HG03045 (cell line): ENCODE measurements at regions not wholly inside any gene's neighbourhood (a gene's known extent, or its start where the extent isn't known, plus 50 kb on each side); places are given as distances from the start of the nearest gene placed in this dataset.

Source experiments
- ATAC-seq: cut with Tn5 transposase; IDR thresholded peaks from one replicate; pipeline ENCODE4 v1.9.1; 2021; ENCODE audit warnings: mild to moderate bottlenecking, moderate library complexity; ENCODE audit not compliant: unreplicated experiment

DNA sequence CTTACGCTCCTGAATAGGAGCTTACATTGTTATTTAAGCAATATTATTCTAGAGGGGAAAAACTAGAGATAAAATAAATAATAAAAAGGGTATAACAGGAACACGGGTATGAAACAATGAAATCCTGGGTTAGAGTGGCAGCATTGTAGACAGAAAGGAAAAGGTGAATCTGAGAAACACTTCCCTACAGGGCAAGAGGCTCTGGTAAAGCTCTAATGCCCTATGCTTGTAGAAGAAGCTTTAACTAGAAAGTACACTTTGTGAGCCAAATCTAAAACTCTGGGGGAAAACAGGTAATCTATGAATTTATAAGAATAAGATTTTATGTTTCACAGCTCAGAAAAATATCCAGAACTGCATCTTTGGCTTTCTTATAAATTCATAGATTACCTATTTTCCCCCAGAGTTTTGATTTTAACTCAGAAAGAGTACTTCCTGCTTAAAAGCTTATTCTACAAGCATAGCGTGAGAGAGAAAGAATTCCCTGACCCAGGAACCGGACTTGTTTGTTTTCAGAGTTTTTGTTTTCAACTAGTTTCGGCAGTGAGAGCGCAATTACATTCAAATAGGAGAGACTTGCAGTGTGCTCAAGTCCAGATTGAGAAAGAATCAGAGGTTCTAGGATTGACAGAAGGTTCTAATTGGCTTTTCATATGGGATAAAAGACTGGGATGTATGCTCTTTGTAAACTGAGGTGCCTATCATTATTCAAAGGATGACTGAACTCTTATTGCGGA, 651.0 kb upstream of the RORB start:
- no peak for ATAC-seq

DNA sequence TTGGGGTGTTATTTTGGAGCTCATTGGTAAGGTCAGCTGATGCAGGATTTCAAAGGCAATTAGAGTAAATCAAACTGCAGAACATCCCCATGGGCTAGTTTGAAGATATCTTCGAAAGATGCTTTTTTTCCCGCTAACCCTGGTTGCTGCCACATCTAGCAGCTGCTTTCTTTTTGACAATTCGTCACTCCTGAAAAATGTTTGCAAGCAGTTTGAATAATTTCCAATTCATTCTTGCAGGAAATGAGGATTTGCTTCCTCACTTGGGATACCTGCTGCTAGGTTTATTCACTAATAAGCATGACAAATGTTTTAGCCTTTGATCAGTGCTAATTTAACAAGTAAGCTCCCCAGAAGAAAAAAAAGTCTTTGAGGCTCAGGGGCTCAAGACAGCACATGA, 649.6 kb upstream of the RORB start:
- ATAC-seq: no peak

DNA sequence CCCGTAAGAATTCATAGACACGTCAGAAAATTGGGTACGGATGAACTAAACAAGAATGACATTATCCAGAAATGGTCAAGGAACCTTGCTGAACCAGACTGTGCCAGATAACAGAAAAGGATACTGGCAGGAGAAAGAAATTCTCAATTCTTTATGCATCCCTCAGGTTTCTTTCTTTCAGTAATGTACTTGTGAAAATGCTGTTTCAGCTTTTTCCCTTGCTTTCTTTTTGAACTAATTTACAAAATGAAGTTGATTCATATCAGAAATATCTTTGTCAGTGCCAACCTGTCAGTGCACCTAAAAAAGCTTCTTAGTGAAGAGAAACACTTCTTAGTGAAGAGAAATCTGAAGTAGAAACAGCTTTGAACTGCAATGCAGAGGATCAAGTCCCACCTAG, 643.6 kb upstream of the RORB start:
- no peak for ATAC-seq

DNA sequence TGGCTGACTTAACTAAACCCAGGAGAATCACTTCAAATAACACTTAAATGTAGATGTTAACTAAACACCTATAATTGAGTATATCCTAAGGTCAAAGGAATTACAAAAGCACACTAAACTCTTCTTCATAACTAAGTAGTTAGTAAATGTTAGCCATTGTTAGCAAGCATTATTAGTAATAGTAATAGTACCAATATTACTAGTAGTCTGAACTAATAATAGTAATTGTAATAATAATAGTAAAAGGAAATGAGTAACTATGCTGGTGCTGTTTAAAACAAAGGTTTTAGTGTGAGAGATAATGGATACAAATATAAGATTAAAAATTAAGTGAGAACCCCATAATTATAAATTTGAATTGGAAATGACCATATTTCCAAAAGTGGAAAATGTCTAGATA, 641.9 kb upstream of the RORB start:
- no peak for ATAC-seq

DNA sequence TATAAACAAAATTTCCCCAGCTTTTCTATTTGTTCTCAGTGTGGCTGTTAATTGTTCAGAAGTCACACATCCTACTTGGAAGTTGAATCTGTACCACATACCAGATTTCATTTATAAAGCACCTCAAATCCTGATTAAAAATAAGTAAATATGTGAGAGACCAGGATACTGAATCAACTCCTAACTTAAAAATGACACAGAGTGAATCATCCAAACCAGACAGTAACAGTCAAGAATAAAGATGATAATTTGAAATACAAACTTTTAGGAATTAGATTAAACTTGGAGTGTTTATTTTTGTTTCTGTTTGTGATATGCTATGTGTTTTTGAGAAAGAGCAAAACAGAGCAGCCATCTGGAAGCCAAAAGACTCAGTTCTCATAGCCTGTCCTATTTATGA, 633.2 kb upstream of the RORB start:
- ATAC-seq: no peak

DNA sequence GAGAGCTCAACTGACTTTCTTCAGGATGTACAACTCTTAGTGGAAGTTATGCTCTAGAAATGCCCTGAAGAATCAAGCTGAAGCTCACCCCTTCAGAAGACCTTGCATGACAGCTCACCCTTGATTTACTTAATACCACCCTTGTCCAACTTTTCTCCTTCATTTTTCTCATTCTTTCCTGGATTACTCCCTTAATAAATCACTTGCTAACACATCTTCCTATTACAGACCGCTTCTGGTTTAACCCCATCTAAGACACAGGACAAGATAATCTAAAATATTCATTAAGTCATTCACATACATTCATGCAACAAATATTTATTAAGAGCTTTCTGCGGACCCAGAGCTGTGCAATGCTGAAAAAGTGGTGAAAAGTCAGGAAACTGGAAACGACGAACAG, 630.7 kb upstream of the RORB start:
- ATAC-seq: no peak

DNA sequence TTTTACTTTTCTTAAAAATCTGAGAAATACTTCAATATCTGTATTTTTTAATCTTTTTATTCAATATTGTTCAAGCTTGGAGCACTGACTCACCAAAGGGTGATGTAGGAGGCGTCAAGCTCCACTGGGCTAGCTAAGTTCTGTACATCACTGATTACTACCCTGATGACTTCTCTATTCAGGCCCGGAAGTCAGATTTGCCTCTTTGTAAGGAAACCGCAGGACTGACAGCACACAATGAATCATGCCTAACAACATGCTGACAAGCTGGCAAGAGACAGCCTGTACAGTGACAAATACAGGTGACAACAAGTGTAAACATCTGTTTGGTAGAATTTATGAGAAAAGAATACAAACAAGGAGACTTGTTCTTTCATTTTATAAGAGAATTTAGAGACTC, 627.9 kb upstream of the RORB start:
- peak; percentile 99 for ATAC-seq

DNA sequence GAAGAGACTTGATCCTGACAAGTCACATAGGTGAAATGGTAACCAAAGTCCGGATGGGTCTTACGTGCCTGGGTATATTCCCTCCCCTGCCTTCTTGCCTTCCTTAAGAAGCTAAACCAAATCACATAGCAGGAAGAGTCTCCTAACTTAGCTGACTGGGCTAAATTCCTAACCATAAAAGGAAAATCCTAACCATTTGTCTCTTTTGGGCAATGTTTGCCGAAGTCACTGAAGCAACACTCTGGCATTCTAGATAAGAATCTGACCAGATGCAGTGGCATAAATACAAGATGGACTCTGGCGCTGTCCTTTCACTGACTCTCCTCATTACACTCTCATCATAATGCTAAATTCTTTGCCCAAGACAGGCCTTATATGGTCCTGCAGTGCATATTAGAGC, 625.5 kb upstream of the RORB start:
- no peak for ATAC-seq

DNA sequence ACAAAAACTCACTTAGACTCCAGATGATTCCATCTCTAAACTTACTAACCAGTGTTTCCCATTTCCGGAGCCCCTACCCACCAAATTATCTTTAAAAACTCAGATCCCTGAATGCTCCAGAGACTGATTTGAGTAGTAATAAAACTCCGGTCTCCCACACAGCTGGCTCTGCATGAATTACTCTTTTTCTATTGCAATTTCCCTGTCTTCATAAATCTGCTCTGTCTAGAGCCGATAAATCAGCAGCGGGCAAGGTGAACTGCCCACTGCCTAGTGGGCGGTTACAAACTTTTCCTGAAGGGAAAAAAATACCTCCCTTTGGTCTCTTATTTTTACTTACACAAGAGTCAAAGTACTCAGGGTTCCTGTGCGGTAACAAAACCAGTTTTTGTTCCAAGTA, 624.4 kb upstream of the RORB start:
- no peak for ATAC-seq

DNA sequence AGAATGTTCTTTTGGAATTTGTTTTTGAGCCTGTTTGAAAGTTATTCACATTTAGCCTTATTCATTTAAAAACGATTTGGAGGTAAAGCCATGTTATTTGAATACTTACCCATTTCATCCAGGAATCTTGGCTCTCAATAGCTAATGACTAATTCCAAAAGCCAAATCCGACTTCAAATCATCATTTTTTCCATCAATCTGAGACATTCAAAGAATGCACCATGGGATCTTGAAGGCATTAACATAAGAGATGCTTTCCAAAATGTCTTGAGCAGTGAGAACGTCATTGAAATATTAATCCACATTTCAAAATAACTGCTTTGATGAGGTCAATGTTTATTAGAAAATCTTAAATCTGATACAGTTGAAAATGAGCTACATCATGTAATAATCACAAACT, 617.0 kb upstream of the RORB start:
- no peak for ATAC-seq

DNA sequence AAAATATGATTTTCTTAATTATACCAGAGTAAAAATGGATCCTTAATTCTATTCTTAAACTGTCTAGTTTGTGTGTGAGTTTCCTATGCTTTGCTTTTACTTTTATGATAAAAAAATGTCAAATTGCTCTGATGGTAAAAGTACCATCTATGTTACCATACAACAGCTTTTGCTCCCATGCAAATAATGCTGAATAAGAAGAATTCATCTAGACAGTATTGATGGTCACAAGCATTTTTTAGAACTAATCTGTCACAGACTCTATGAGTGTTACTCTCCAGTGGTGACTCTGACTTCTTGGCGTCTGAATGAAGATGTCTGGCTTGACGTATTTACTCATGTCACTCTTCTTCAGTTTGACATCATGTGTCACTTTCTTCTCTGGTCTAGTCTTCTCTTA, 608.1 kb upstream of the RORB start:
- ATAC-seq: no peak

DNA sequence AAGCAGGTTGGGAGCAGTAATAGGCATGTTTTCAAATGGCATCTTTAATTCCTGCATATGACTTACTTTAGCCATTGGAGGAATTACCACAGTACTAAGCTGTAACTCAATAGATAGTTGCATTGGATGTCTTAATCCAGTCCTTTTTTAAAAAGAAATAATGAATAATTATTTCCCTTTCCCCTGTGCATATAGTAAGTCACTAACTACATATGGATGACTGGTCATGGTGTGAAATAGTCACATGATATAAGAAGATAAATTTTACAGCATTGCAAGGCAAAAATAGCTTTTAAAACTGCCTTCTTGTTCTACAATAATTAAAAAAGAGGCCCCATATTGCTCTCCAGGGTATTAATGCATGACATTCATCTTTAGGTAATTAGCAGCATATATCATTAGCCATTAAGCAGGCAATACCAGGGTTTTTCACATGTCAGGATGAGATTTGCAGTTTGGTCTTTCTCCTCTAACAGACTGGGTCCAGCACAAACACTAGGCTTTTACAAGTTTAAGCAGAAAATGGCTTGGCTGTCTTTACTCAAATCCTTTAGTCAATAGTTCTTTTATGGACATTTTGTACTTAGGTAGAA, 606.4 kb upstream of the RORB start:
- no peak for ATAC-seq

DNA sequence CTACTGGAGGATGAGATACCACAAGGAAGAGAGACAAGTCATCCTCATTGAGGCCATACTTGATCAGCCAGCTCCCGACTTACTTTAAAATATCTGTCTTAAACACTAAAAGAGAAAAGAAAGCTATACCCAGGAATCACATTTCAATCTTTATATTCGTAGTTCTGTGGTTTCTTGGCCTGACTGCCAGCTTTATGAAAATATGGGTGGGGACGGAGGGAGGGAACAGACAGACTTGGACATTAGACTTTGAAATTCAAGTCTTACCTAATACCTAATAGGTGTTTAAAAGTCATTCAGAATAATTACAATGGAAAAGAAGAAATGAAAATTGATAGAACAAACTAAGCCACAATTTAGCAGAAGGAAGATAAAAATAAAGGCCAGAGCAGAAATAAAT, 604.8 kb upstream of the RORB start:
- ATAC-seq: no peak

DNA sequence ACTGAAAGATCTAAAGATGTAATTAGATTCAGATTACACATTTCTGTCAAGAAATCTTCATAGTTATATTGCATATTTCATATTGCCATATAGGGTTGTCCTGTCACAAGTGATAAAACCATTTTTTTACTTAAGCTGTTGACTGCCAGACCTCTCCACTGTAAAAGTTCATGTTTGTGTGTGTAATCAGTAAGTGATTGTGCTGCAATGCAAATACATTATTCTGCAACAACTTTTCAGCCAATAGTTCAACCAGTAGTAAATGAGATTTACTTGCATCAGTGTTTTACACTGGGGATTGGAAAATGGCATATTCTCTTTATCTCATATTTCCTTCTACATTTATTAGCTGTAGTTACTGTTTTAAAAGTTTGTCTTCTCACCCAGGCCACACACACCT, 603.9 kb upstream of the RORB start:
- ATAC-seq: no peak

DNA sequence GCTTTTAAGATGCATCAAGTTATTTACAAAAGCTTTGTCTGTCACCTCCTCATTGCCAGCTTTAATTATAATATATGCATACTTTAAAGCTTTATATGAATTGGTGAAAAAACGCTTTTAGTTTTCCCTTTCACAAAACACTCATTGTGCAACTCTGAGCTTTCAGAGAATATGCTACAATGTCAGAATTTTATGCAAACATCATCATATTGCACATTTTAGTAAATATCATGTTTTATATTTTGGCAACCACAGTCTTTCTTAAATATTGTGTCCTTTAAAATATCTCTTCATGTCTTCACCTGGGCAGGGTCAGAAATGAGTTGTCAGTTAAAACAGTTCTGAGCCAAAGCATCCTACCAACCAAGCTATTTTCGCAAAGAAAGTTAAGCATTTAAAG, 601.1 kb upstream of the RORB start:
- ATAC-seq: no peak

DNA sequence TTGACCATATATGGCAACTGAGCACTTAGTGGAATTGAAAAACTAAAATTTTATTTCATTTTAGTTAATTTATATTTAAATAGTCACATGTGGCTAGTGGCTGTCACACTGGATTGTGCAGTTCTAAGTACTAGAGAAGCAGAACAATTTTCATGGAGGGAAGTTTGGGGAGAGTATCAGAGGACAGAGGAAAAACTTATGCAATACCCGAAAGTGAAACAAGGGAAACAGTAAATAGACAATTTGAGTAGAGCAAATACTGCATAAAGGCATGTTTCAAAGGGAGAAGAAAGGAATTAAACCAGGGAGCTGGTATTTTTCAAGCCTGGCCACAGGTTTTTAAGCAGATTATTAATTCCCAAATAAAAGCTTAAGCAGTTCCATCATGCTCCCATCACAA, 590.5 kb upstream of the RORB start:
- no peak for ATAC-seq

DNA sequence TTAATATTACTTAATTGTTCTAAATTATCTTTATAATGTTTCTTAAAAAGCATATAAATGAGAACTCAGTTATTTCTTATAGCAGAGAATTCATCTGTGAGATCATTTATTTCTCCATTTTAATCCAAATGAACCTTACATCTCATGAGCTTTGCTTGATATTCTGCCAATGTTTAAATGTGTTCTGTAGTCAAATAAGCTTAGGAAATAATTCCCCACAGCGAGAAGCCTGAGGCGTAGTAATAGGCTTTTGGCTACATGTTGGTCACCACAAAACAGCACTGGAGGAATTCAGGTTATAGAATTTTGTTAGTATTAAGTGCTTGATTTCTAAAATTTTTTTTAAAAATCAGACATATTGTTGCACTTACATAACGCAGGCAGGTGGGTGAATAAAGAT, 585.3 kb upstream of the RORB start:
- no peak for ATAC-seq

DNA sequence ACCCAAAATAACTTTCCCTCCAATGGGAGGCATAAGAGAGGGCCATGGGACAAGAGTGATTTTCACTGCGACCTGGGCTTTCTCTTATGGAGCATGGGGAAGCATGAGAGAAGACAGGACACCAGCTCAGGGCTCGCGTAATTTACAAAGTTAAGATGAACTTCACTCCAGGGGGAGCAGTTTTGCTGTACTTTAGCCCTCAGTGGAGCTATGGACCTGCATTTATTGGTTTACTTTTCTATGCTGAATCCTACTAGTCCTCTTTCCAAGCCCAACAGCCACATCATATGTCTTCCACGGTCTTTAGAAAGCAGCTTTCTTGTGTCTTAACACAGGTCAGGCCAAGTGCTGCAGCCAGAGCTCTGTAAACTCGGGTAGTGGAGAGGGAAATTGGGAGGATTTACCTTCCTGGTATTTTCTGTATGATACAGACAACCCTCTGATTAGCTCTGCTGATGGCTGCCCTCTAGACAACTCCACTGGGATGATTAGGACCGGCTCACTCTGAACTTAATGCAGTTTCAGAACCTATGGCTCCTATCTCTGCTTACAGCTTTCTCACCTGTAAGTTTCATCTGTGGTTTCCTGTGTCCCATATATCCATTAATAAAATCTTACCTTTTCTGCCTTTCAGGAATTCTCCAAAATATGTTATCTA, 581.0 kb upstream of the RORB start:
- ATAC-seq: no peak

DNA sequence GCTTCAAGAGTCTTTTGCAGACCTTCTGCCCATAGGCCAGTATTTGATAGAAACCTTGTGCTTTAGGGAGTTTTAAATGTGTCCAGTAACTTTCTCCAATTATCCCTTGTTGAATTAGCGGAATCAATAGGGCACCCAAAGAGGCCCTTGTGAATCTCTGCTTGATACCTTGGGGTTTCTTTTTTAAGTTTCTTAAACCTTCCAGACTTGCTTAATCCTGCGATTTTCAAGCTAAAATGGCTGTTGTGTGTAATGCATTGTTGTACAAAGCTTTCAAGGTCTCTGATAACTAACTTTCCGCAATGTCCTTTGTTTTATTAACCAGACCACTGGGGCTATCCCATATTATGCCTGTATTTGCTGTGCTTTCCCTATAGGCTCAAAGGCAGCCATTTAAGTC, 577.4 kb upstream of the RORB start:
- no peak for ATAC-seq

DNA sequence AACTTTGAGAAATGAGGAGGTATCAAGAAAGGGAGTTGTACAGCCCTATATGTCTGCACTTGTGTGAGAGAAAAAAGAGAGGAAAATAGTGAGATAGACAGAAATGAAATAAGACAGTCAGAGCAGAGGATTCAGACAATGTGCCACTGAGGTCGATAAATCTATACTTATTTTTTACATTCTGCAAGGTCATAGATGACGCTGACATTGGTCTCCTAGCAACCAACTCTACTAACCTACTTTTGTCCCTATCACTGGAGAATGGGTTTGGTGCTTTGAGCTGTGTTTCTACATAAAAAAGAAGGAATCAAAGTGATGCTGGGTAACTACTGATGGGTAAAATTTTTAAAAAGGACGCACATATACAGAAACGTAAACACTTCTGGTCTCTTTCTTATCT, 573.3 kb upstream of the RORB start:
- ATAC-seq: no peak

DNA sequence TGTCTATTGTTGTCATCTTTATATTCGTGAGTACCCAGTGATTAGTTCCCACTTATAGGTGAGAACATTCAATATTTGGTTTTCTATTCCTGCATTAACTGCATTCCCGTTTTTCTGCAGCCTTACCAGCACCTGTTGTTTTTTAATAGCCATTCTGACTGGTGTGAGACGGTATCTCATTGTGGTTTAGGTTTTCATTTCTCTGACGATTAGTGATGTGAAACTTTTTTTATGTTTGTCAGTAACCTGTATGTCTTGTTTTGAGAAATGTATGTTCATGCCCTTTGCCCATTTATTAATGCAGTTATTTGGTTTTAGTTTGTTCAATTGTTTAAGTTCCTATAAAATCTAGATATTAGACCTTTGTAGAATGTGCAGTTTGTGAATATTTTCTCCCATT, 546.0 kb upstream of the RORB start:
- no peak for ATAC-seq

DNA sequence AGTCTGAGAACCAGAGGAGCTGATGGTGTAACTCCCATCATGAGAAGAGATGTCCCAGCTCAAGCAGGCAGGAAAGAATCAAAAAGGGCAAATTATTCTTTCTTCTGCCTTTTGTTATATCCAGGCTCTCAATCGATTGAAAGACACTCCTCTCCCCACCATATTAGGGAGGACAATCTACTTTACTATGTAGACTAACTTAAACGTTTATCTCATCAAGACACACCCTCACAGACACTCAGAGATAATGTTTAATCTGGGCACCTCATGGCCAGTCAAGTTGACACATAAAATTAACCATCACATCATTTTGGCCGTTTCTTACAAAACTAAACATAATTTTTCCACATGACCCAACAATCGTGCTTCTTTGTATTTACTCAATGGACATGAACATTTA, 534.3 kb upstream of the RORB start:
- no peak for ATAC-seq

DNA sequence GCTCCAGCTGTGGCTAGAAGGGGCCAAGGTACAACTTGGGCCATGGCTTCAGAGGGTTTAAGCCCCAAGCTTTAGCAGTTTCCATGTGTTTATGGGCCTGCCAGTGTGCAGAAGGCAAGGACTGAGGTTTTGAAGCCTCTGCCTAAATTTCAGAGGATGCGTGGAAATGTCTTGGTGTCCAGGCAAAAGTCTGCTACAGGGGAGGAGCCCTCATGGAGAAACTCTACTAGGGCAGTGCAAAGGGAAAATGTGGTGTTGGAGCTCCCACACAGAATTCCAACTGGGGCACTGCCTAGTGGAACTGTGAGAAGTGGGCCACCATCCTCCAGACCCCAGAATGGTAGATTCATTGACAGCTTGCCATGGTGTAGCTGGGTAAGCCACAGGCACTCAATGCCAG, 527.2 kb upstream of the RORB start:
- no peak for ATAC-seq
